Dermis blood vessel endothelial cell (primary cell): ENCODE measurements at regions not wholly inside any gene's neighbourhood (a gene's known extent, or its start where the extent isn't known, plus 50 kb on each side); places are given as distances from the start of the nearest gene placed in this dataset.
"Not testable (repeated sequence)": the region's sequence is repeated elsewhere in the genome, so short reads cannot be mapped to it uniquely, and the experiment has no call there.

Experiments used
- DNase-seq: peaks from one replicate; pipeline ENCODE4 v3.0.0; 2010

GRCh38 chr1:184851822-184852746 is 97.4 kb upstream of the EDEM3 start:
- no peak for DNase-seq

GRCh38 chr1:184843732-184844495 is 89.3 kb upstream of the EDEM3 start:
- DNase-seq, result no peak

- DNase-seq, result no peak
Measured at GRCh38 chr1:184840596-184840995, 85.9 kb upstream of the EDEM3 start.

DNA sequence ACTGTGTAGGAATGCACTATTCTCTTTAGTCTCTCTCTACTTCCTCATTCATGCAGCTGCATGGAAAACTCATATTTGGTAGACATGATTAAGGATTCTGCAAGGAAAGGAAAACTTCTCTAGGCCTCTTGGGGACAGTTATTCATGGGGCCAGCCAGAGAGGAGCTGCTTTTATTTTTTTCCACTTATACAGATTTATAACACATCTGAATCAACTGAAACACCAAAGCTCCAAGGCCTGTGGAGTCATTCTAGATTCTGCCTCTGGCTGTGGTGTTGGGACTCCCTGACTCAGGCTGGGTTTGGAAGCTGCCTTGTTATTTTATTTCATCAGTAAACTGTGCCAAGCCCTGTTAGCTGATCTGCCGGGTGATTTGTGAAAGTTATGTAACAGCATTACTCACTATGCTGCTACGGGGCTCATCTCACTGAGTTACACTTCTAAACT is 83.9 kb upstream of the EDEM3 start:
- DNase-seq, result no peak

DNA sequence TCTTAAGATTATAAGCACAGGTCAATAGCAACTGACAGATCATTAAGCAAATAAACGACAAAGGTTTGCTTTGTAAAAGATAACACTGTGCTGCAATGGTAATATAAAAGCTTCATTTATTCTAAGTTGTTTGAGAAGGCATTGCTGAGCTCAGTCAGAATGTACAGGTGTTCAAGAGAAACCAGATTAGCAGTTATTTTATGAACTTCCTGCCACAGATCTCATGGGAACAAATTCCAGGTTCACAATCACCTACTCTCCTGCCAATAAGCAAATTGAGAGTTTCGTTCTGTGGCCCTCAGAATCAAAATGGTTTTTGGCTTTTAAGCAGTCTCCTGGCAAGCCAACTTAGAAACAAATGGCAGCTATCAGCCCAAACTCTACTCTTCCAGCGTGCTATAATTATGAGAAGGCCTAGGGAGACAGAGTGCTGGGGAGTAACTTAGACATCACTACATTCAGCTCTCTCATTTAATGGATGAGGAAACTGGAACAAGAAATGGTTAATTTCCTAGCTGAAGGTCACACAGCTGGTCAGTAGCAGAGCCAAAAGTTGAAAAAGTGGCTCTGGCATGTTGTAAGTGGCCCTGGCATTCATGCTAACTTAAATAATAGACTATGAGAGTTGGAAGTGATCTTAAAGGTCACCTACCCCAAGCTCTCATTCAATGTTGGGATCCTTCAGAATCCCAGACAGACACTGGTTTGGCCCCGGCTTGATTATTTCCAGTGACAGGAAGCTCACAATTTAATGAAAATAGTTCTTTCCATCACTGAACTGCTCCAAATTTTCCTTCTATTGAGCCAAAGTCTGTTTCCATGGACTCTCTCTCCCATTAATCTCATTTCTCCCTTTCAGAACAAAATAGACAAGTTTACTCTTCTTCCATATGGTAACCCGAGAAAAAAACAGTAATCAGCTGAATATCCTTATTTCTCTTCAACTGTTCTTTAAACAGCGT is 82.6 kb upstream of the EDEM3 start:
- no peak for DNase-seq

DNA sequence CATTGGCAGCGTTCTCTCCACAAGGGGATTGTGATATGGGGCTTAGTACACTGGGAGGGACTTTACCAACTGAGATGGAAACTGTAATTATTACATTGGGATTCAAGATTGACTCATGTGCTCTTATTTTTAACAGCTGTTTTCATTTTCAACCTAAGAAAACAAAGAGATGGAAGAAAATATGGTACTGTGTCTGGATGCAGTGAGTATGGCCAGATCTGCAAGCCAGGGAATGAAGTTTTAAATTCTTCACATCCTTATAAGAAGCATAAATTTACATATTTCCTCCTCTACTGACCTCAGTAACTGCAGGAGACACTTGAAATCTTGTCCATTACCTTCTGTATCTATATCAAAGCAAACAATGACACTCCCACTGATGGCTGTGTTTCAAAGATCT is 81.5 kb upstream of the EDEM3 start:
- no peak for DNase-seq

DNA sequence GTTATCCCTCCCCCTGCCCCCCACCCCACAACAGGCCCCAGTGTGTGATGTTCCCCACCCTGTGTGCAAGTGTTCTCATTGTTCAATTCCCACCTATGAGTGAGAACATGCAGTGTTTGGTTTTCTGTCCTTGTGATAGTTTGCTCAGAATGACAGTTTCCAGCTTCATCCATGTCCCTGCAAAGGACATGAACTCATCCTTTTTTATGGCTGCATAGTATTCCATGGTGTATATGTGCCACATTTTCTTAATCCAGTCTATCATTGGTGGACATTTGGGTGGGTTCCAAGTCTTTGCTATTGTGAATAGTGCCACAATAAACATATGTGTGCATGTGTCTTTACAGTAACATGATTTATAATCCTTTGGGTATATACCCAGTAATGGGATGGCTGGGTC is 79.3 kb upstream of the EDEM3 start:
- DNase-seq, result not testable (repeated sequence)

DNA sequence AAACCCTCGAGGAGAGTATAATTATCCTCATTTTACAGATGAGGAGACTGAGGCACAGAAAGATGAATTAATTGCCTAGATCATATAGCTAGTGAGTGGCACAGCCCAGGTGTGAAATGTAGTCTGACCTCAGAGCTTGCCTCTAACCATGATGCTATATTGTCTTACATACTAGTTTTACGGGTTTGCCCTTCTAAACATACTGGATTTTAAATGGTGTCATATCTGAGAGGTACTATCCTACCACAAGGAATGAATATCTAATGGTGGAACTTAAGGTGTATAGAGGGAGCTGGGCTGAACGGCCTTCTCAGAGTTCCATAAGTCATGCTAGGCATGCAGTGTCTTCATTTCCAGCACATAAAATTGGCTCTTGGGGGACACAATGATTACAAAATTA is 77.9 kb upstream of the EDEM3 start:
- no peak for DNase-seq

GRCh38 chr1:184829496-184829895 is 74.8 kb upstream of the EDEM3 start:
- DNase-seq, result not testable (repeated sequence)

DNA sequence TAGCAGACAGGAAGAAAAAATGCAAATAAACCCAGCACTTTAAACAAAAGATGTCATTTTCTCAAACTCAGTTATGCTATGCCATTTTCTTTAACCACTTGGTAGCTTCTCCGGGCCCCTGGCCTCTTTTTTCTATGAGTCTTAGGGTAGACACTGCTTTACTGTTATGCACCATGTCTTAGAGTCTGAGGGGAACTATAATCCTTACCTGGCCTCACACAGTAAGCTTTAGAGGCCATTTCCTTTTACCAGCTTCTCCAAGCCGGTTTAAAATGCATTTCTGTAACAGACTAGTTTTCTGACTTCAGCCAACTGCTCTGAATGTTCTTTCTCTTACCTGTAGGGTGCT is 73.7 kb upstream of the EDEM3 start:
- DNase-seq, result no peak

DNA sequence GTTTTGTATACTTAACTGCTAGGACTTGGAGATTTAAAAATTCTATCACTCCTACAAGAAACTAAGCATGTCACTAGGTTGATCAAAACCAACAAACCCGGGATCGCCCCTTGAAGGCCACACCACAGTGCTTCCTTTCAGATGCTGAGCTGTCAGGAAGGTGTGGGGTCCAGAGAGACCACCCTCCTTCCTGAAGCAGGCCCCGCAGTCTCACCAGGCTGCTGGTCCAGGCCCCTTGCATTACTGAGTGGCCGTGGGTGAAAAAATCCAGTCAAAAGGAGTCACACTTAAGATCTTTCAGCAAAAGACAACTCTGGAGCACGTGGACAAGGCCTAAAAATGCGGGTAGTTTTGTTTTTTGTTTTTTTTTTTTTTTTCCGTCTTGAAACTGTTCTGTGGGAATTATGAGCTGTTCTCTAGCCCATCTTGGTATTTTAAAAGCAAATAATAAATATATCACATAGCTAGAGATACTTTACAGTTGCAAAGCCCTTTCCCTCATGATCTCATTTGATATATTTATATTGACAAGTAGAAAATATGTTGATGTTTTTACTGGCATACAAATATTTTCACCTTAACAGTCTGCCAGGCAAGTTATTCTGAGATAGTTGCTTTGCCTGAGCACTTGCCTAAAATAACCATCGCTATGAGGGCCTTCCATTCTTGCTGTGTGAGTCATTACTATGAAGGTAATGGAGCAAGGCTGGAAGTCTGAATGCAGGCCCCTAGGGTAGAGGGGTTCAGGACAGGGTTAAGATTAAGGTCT is 73.1 kb upstream of the EDEM3 start:
- peak; percentile 11 for DNase-seq

DNA sequence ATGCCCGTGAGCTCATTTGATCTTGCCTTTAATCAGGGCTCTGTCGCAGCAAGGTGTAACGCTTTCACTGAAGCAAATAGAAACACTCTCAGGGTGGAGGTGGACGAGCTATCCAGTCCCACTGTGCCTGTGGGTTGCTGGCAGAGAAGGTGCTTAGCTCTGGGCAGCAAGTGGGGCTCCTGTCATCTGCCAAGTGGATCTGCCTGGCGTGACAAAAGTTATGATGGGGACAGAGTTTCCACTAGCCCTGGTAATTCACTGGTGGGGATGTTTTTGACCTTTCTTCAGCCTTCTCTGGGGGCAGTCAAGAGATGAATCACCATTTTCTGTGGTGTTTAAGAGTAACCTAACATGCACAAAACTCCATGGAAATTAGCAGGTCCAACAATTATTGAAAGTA is 71.3 kb upstream of the EDEM3 start:
- no peak for DNase-seq

- DNase-seq, result no peak
Measured at GRCh38 chr1:184825571-184825970, 70.9 kb upstream of the EDEM3 start.

DNA sequence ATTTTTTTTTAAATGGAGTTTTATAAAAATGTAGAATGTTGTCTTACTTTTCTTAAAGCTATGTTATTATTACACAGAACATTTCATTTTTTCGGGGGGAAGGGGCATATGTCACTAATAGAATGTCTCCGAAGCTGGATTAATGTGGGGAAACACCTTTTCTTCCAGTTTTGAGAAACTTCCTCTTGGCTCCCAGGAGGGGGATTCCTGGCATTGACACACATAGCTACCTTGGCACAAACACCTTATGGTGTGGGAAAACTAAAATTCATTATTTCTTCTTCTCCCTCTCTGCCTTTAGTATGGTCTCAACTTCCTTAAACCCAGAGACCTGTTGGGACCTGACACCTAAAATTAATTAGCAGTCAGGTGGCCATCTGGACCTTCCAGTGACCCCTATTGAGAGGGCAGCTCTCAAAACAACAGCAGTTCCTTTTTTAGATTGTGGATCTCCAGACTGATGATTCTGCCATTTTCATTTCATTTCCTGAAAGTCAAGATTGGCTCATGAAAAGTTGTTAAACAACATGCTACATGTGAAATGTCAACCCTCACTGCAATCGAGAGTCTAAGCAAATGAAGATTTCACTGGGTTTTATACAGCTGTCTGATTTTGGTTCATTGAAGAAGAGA is 70.1 kb upstream of the EDEM3 start:
- DNase-seq, result peak; percentile 43

GRCh38 chr1:184823080-184823479 is 68.4 kb upstream of the EDEM3 start:
- no peak for DNase-seq

GRCh38 chr1:184822267-184822666 is 67.6 kb upstream of the EDEM3 start:
- DNase-seq, result peak; percentile 32

DNA sequence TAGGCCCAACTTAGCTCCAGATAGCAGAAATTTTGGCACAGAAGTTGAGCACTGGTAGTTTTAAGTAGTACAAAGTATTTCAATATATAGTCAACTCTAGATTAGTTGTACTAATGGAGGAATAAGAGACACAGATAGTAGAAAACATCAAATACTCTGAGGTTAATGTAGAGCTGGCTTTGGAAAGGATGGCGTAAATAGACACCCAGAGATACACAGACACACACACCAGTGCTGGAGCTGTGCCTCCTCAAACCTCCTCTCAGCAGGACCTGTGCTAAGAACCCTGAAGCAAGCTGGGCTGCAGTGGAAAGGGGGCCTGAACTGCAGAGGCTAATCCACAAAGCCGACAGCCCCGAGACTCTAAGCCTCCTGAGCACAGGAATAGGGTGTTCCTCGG is 67.0 kb upstream of the EDEM3 start:
- DNase-seq, result no peak

DNA sequence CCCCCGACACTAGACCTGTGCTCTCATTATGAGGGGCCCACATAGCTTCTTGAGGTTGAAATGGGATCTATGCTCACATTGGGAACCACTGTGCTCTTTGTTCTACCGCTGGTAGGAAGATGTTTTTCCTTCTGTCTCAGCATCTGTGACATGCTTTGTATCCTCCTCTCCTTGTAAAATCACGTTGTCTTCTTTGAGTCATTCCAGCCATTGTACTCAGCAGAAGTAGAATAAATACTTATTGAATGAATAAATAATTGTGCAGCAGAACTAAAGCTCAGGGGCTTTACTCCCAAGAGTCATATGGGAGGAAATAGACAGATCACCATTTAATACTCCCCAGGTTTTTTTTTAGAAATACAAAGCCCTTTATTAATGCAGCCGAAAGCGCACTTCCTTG is 66.3 kb upstream of the EDEM3 start:
- peak; percentile 15 for DNase-seq

- peak; percentile 70 for DNase-seq
Measured at GRCh38 chr1:184820218-184820750, 65.6 kb upstream of the EDEM3 start.

DNA sequence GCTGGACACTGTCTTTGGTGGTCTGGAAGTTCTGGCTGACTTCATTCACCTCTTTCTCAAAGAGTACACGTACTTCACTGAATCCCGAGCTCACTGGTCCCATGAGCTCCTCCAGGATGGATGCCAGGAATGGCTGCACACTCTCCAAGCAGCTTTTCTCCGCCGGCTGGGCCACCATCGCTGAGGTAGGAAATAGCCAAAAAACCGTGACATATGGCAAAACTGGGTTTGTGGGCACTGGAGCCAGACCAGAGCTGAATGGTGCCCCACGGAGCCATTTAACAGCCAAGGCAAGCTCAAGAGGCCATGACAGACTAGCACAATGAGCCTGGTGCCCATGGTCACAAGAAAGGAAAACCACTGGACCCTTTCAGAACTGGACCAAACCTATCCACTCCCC is 64.0 kb upstream of the EDEM3 start:
- DNase-seq, result no peak

GRCh38 chr1:184817003-184817402 is 62.3 kb upstream of the EDEM3 start:
- not testable (repeated sequence) for DNase-seq
